ENCODE measurements at regions not wholly inside any gene's neighbourhood (a gene's known extent, or its start where the extent isn't known, plus 50 kb on each side); places are given as distances from the start of the nearest gene placed in this dataset.

DNA sequence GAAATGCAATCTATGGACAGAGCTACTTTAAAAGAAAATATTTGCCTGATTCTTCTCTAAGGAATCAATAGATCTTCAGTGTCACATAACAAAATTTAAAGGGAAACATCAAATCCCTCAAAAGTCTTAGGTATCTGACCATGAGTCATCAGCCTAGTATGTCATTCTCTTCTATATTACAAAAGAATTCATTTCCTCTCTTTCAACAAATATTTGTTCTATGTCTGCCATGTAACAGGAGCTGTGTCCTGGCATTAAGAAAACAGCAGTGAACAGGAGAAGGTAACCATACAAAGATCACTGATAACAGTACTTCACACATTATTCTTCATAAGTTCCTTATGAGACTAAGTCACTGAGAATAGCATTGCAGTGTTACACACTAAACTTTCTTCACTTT is 243.6 kb upstream of the DKK2 start:
- DNase-seq (ENCODE audit: extremely low read depth, low read depth) = no peak
- TF ChIP-seq, protein P1, sequence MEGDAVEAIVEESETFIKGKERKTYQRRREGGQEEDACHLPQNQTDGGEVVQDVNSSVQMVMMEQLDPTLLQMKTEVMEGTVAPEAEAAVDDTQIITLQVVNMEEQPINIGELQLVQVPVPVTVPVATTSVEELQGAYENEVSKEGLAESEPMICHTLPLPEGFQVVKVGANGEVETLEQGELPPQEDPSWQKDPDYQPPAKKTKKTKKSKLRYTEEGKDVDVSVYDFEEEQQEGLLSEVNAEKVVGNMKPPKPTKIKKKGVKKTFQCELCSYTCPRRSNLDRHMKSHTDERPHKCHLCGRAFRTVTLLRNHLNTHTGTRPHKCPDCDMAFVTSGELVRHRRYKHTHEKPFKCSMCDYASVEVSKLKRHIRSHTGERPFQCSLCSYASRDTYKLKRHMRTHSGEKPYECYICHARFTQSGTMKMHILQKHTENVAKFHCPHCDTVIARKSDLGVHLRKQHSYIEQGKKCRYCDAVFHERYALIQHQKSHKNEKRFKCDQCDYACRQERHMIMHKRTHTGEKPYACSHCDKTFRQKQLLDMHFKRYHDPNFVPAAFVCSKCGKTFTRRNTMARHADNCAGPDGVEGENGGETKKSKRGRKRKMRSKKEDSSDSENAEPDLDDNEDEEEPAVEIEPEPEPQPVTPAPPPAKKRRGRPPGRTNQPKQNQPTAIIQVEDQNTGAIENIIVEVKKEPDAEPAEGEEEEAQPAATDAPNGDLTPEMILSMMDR (IDR thresholded peaks at IDR 0.05; ENCODE audit: low read depth, low read length) = no peak

DNA sequence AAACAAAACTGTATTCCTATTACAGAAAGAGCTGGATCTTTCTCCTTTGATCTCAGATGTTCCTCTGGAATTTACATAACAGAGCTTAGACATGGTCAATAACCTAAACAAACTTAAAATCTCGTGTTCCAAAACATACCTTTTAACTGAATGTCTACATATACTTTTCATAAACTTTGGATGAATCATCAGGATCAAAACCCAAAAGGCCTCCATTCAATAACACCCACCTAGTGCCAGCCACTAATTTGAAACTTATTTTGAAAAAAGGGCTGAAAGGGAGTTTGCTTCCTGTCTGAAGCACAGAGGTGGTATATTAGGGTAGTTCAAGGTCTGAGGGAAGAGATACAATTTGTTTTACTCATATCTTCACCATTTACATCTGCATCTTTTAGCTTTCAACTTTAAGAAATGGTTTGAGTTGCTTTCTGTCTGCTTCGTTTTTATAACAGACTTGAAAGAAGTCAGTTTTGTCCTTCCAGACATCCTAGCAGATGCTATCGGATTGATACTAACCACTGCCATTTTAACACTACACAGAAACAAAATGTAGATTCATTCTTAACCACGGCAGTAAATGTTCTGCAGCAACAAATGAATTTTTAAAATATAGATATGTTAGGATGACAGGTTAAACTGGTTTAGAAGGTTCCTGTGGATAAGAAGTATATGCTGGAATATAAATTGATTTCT is 242.8 kb upstream of the DKK2 start:
- TF ChIP-seq, protein P1 (IDR thresholded peaks at IDR 0.05; ENCODE audit: low read depth, low read length) = no peak
- no peak for DNase-seq (ENCODE audit: extremely low read depth, low read depth)

DNA sequence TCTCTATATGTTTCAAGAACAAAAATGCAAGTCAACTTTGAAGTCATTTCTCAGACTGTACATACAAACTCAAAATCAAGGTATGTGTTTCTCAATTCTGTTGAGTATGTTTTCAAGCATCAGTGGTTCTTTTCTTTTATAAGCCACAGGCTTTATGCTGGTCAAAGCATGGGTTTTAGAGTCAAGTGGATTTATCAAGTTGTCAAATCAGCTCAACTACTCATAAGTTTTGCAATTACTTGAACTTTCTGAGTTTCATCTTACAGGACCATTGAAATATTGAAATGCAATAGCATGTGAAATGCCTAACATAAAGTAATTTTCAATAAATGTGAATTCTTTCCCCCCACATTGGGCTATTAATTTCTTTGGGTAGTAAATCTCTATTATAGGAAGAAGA is 239.9 kb upstream of the DKK2 start:
- DNase-seq (ENCODE audit: extremely low read depth, low read depth) = no peak
- TF ChIP-seq, protein P1 (IDR thresholded peaks at IDR 0.05; ENCODE audit: low read depth, low read length) = no peak

DNA sequence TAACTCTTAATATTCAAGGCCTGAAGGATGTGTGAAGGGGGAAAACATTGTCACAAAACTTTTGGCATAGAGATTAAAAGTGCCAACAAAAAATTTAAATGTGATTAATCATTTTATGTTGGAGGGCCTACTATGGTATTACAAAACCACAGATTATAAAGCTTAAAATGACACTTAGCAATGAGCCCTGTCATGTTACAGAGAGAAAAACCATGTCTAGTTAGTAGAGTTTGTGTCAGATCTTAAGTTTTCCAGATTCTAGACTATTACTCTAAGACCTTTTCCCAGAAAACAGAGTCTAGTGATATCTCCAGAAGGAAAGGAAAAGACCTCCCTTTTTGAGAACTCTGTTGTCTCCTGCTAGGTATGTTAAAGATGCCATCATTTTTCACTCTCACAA is 239.1 kb upstream of the DKK2 start:
- TF ChIP-seq, protein P1 (IDR thresholded peaks at IDR 0.05; ENCODE audit: low read depth, low read length) = no peak
- no peak for DNase-seq (ENCODE audit: extremely low read depth, low read depth)

DNA sequence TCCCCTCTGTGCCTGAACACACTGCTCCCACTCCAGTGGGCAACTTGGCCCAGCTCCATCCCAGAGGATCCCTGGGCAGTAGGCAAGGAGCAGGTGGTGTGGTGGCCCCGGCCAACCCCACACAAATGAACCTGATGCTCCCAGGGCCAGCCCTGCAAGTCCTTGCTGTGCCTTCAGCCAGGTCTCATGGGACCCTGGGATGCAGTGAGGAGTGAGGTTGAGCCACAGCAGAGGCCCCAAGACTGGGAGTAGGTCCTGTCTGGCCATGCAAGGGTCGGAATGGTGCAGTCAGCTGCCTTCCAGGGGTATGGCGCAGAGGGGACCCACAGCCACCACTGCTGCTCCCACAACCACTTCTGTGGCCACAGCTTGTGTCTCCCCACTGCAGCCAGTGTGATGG is 234.5 kb upstream of the DKK2 start:
- TF ChIP-seq, protein P1 (IDR thresholded peaks at IDR 0.05; ENCODE audit: low read depth, low read length) = no peak
- no peak for DNase-seq (ENCODE audit: extremely low read depth, low read depth)

DNA sequence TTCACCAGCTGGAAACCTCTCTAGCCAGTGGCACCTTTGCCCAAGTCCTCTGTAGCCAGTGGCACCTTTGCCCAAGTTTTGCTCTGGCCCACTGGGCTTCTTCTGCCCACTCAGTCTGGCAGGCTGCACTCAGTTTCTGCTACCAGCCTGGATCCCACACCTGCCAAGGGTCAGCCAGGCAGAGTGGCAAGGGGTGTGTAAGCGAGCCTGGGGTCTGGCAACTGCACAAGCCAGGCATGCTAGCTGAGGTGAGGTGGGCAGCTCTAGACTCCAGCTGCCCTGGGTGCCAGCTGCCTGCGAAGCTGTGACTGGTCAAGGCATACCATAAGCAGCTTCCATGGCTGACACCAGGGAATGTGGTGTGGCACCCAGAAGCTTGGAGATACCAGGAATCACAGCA is 233.1 kb upstream of the DKK2 start:
- TF ChIP-seq, protein P1 (IDR thresholded peaks at IDR 0.05; ENCODE audit: low read depth, low read length) = no peak
- no peak for DNase-seq (ENCODE audit: extremely low read depth, low read depth)

DNA sequence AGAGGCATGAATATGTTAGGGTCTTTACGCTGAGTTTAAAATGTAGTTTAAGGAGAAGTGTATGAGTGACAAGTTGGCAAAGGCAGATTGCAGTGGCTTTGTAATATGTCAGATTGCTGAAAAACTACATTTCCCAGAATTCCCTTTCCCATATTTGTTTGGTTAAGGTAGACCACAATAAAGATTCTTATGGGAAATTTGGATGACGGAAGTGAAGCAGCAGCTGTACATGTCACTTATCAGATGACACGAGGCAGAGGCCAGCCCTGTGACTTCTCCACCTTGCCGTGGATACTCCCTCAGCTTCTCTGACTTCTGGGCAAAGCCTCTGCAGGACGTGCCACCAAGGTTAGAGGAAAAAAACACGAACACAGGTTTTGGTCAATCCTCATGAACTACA is 229.7 kb upstream of the DKK2 start:
- TF ChIP-seq, protein P1 (IDR thresholded peaks at IDR 0.05; ENCODE audit: low read depth, low read length) = no peak
- no peak for DNase-seq (ENCODE audit: extremely low read depth, low read depth)

Measured in AG09319 (cell line).